BLaER1 (cell line): ENCODE measurements at regions not wholly inside any gene's neighbourhood (a gene's known extent, or its start where the extent isn't known, plus 50 kb on each side); places are given as distances from the start of the nearest gene placed in this dataset.
"Not testable (repeated sequence)": the region's sequence is repeated elsewhere in the genome, so short reads cannot be mapped to it uniquely, and the experiment has no call there.

Source experiments
- H3K27ac ChIP-seq: shearing (Covaris generic); formaldehyde crosslinking; 2 replicates; pipeline ENCODE4 v1.8.1; 2022
- H3K27me3 ChIP-seq: shearing (Covaris generic); formaldehyde crosslinking; 2 replicates; pipeline ENCODE4 v1.8.1; 2022
- H3K36me3 ChIP-seq: shearing (Covaris generic); formaldehyde crosslinking; 2 replicates; pipeline ENCODE4 v1.8.1; 2022
- H3K4me1 ChIP-seq: shearing (Covaris generic); formaldehyde crosslinking; 2 replicates; pipeline ENCODE4 v1.8.1; 2022
- H3K4me2 ChIP-seq: shearing (Covaris generic); formaldehyde crosslinking; 2 replicates; pipeline ENCODE4 v1.8.1; 2022
- H3K4me3 ChIP-seq: shearing (Covaris generic); formaldehyde crosslinking; 2 replicates; pipeline ENCODE4 v1.8.1; 2022
- H3K9ac ChIP-seq: shearing (Covaris generic); formaldehyde crosslinking; 2 replicates; pipeline ENCODE4 v1.8.1; 2022
- H3K9me3 ChIP-seq: shearing (Covaris generic); formaldehyde crosslinking; 2 replicates; pipeline ENCODE4 v1.8.1; 2022
- H4K20me1 ChIP-seq: shearing (Covaris generic); formaldehyde crosslinking; 2 replicates; pipeline ENCODE4 v1.8.1; 2022
- Cebpa-rat ChIP-seq: shearing (Covaris generic); IDR thresholded peaks from 2 replicates; pipeline ENCODE4 v1.8.1; 2022

- Histone ChIP-seq H3K27me3 (no peaks in the 10 kb centered on the region), H3K4me1 (peaks cover 13% of the 10 kb centered on the region), H3K4me2 (no peak overlapping the region), H3K4me3 (no peak overlapping the region), H3K9ac (no peak overlapping the region), H3K27ac (no peak overlapping the region), H3K36me3 (no peaks in the 10 kb centered on the region), H3K9me3 (peaks cover 12% of the 10 kb centered on the region; the same call in 1 of the 2 replicates), H4K20me1 (no peaks in the 10 kb centered on the region)
- TF ChIP-seq Cebpa-rat, result no peak
These were observed 103.6 kb upstream of the BMP2 start for GRCh38 chr20:6663751-6664388.

- Histone ChIP-seq H3K9me3 (peaks cover 12% of the 10 kb centered on the region; the same call in 1 of the 2 replicates), H3K4me1 (peaks cover 13% of the 10 kb centered on the region), H3K4me3 (no peak overlapping the region), H3K27ac (no peak overlapping the region), H3K27me3 (no peaks in the 10 kb centered on the region), H3K4me2 (no peak overlapping the region), H3K9ac (no peak overlapping the region), H3K36me3 (no peaks in the 10 kb centered on the region), H4K20me1 (no peaks in the 10 kb centered on the region)
- no peak for TF ChIP-seq Cebpa-rat
These were observed 104.4 kb upstream of the BMP2 start for GRCh38 chr20:6663104-6663503.

DNA sequence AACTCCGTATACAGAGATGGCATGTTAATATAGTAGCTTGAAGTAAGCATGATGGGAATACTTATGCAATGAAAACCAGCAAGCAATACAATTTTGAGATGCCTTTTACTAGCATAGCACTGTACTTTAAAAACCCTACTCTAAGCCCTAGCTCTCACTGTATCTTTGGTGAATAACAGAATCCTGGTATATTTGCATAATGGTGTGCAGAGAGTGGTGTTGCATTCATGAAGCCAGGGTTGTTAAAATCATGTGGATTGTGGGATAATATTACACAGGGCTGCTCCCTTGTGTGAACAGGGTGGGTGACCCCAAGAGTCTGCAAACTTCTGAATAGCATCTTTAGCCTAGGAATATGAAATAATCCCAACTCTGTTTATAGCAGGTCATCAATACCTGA lies 105.2 kb upstream of the BMP2 start:
- H3K4me3 ChIP-seq, result no peak overlapping the region
- no peaks in the 10 kb centered on the region for H3K36me3 ChIP-seq
- TF ChIP-seq Cebpa-rat, result no peak
- peaks cover 12% of the 10 kb centered on the region; the same call in 1 of the 2 replicates for H3K9me3 ChIP-seq
- H3K4me1 ChIP-seq, result peaks cover 13% of the 10 kb centered on the region
- H3K27me3 ChIP-seq, result no peaks in the 10 kb centered on the region
- H3K9ac ChIP-seq, result no peak overlapping the region
- no peak overlapping the region for H3K4me2 ChIP-seq
- no peaks in the 10 kb centered on the region for H4K20me1 ChIP-seq
- H3K27ac ChIP-seq, result no peak overlapping the region

DNA sequence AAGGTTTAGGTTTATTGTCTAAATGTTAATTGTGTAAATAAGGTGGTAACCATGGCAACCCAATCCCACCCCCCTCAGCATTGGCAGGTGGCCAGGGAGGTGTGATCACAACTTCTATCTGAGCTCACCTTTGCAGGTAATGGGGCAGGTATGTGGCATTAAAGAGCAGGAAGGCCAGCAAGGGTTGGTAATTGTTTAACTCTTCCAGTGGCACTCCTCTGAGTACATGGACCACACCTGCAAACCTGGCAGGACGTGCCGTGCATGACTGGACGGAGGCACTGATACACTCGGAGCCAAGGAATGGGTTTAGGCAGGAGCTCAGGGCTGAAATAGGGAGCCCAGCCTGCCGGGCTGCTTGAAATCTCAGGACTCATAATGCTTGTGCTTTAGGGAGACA lies 107.0 kb upstream of the BMP2 start:
- H3K4me3 ChIP-seq, result no peak overlapping the region
- no peaks in the 10 kb centered on the region for H3K36me3 ChIP-seq
- no peak overlapping the region for H3K27ac ChIP-seq
- peaks cover 12% of the 10 kb centered on the region; the same call in 1 of the 2 replicates for H3K9me3 ChIP-seq
- no peak overlapping the region for H3K4me2 ChIP-seq
- no peaks in the 10 kb centered on the region for H3K27me3 ChIP-seq
- no peak overlapping the region for H3K9ac ChIP-seq
- peaks cover 23% of the 10 kb centered on the region for H3K4me1 ChIP-seq
- TF ChIP-seq Cebpa-rat, result no peak
- no peaks in the 10 kb centered on the region for H4K20me1 ChIP-seq

GRCh38 chr20:6658909-6659308 lies 108.6 kb upstream of the BMP2 start:
- H3K9ac ChIP-seq, H3K4me2 ChIP-seq, H3K9me3 ChIP-seq, H4K20me1 ChIP-seq, H3K27me3 ChIP-seq, H3K4me3 ChIP-seq, H3K36me3 ChIP-seq, H3K27ac ChIP-seq: not testable (repeated sequence)
- H3K4me1 ChIP-seq, result peaks cover 33% of the 10 kb centered on the region

DNA sequence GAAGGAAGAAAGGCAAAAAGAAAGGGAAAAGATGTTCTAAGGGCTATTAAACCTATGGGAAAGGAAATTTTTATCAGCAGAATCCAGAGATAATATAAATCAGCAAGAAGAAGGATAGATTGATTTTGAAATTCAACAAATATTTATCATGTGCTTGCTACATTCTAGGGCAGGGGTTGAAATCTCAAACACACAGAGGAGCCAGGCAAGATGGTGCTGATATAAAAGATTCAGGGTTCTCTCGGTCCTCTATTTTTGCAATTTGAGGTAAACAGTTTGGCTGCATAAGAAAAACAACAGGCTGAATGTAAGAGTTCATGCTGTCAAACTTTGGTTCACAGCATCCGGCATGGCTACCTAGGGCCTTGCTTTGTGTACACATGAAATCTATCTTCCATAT lies 109.6 kb upstream of the BMP2 start:
- Histone ChIP-seq H3K9ac (no peak overlapping the region), H3K4me1 (peaks cover 27% of the 10 kb centered on the region), H3K9me3 (peaks cover 6% of the 10 kb centered on the region; the same call in 1 of the 2 replicates), H4K20me1 (no peaks in the 10 kb centered on the region), H3K4me2 (no peak overlapping the region), H3K27ac (no peak overlapping the region), H3K4me3 (no peak overlapping the region), H3K36me3 (no peaks in the 10 kb centered on the region), H3K27me3 (no peaks in the 10 kb centered on the region)
- TF ChIP-seq Cebpa-rat, result no peak

DNA sequence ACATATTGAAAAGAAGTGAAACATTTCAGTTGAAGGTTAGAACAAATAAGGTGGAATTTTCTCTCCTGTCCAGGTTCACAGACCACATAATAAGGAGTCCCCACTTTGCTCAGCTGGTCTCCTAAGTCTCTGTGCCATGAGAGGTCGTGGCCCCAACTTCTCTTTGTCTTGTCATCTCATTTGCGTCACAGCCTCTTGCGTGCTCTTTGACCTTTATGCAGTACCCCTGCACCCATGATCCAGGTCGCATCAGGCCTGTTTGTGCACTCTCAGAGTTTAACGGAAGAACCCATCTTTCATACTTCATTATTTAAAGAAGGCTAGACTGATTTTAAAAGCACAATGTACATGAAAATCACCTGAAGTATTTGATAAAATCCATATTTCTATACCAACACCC lies 110.4 kb upstream of the BMP2 start:
- Histone ChIP-seq H3K27ac (no peak overlapping the region), H3K4me1 (peaks cover 26% of the 10 kb centered on the region), H3K27me3 (no peaks in the 10 kb centered on the region), H3K4me2 (no peak overlapping the region), H4K20me1 (no peaks in the 10 kb centered on the region), H3K4me3 (no peak overlapping the region), H3K36me3 (no peaks in the 10 kb centered on the region), H3K9me3 (peaks cover 6% of the 10 kb centered on the region; the same call in 1 of the 2 replicates), H3K9ac (no peak overlapping the region)
- TF ChIP-seq Cebpa-rat, result no peak

DNA sequence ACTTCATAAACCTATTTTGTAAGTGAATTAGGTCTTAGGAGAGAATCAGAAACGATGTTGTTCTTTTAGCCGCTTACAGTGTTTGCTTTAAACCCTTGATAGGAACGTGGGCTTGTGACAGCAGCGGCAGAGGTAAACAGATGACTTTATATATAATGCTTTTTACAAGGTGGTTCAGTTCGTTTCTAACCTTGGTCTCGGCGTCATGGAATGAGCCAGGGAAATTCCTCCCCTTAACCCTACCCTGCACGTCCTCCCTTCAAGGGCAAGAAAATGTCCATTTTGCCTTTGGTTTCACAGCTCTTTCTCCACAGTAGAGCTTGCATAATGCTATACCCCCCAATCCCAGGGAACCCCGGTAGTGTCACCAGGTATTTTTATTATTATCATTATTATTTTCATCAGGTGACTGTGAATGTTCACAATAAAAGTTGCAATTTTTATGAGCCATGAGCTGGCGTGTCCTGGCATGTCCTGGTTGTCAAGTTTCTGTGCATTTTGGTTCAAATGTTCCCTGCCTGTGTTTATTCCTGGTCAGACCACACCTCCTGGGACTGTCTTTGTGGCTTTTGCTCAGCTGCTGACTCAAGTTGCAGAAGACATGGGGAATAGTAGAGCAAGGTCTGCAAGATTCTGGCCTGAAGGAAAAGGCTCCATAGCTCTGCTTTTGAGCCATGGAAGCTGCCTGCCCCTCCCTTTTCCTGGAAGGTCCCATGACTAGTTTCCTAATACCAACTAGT lies 112.8 kb upstream of the BMP2 start:
- Histone ChIP-seq H3K36me3 (no peaks in the 10 kb centered on the region), H4K20me1 (no peaks in the 10 kb centered on the region), H3K4me2 (peak overlapping the region; percentile 77), H3K27ac (no peak overlapping the region), H3K4me1 (peaks cover 26% of the 10 kb centered on the region), H3K9me3 (no peaks in the 10 kb centered on the region), H3K9ac (no peak overlapping the region), H3K27me3 (no peaks in the 10 kb centered on the region), H3K4me3 (no peak overlapping the region)
- TF ChIP-seq Cebpa-rat, result no peak

GRCh38 chr20:6651561-6651960 lies 115.9 kb upstream of the BMP2 start:
- Histone ChIP-seq H3K27ac (no peak overlapping the region), H3K4me2 (no peak overlapping the region), H3K9me3 (peaks cover 5% of the 10 kb centered on the region; the same call in 1 of the 2 replicates), H3K9ac (no peak overlapping the region), H3K27me3 (no peaks in the 10 kb centered on the region), H3K36me3 (no peaks in the 10 kb centered on the region), H3K4me3 (no peak overlapping the region), H4K20me1 (no peaks in the 10 kb centered on the region), H3K4me1 (peaks cover 31% of the 10 kb centered on the region)
- TF ChIP-seq Cebpa-rat, result no peak

DNA sequence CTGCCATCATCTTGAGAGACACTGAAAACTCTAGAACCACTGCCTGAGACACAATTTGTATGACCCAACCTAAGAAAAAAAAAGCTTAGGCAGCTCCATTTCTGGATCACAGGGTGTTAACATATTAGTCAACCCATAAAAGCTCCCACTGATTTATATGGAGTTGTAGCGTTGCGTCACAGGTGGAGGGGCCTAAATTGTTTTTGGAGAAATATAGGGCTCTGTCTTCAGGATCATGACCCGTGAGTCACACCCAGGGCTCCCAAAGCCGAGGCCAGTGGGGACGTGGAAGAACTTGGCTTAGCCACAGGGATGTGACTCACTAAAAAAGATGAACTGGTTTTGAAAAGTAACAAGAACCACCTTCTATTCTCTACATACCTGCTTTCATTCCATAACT lies 116.5 kb upstream of the BMP2 start:
- H4K20me1 ChIP-seq, result no peaks in the 10 kb centered on the region
- H3K4me2 ChIP-seq, result no peak overlapping the region
- peaks cover 29% of the 10 kb centered on the region for H3K4me1 ChIP-seq
- no peak for TF ChIP-seq Cebpa-rat
- no peak overlapping the region for H3K9ac ChIP-seq
- no peak overlapping the region for H3K27ac ChIP-seq
- H3K36me3 ChIP-seq, result no peaks in the 10 kb centered on the region
- no peaks in the 10 kb centered on the region for H3K27me3 ChIP-seq
- no peak overlapping the region for H3K4me3 ChIP-seq
- peaks cover 5% of the 10 kb centered on the region; the same call in 1 of the 2 replicates for H3K9me3 ChIP-seq
